H1 (cell line): ENCODE measurements at regions not wholly inside any gene's neighbourhood (a gene's known extent, or its start where the extent isn't known, plus 50 kb on each side); places are given as distances from the start of the nearest gene placed in this dataset.

Experiments used
- CTCF ChIA-PET: fragments of 300-600 bp; sonication (Branson Sonifier 250); formaldehyde crosslinking; loops from one replicate; lab custom pipeline; 2021; ENCODE audit not compliant: partially characterized antibody; lab: Charles Lee
- POLR2A ChIA-PET: fragments of 300-600 bp; sonication (Branson Sonifier 250); formaldehyde crosslinking; loops from one replicate; lab custom pipeline; 2021; ENCODE audit warnings: inconsistent platforms; ENCODE audit not compliant: partially characterized antibody; lab: Charles Lee
- DNase-seq, 2 experiments: peaks; one replicate each; pipeline versions ENCODE4 v3.0.0 to v3.0.0-alpha.2; 2010 to 2022; ENCODE audit warnings: low spot score in 2 of 2, low read depth in 1 of 2, mixed read lengths in 1 of 2
- FAIRE-seq: peaks from 2 replicates; lab custom pipeline; 2011; peaks lifted over from hg19 to GRCh38; lab: Jason Lieb, UNC
- H2AFZ ChIP-seq: 2 replicates; pipeline ENCODE4 v1.8.1; 2012; ENCODE audit warnings: low read length, inconsistent platforms
- H2AK5ac ChIP-seq: 2 replicates; pipeline ENCODE4 v1.6.1; 2013; ENCODE audit warnings: low read depth, low read length
- H2BK120ac ChIP-seq: replicated peaks from 2 replicates; pipeline ENCODE3; 2013; ENCODE audit warnings: low read depth, low read length, inconsistent platforms
- H2BK12ac ChIP-seq: 2 replicates; pipeline ENCODE4 v1.6.1; 2013; ENCODE audit warnings: low read depth, low read length
- H2BK15ac ChIP-seq: 2 replicates; pipeline ENCODE4 v1.6.1; 2013; ENCODE audit warnings: low read length
- H2BK20ac ChIP-seq: 2 replicates; pipeline ENCODE4 v1.6.1; 2013; ENCODE audit warnings: low read length
- H2BK5ac ChIP-seq: 2 replicates; pipeline ENCODE4 v1.6.1; 2013; ENCODE audit warnings: low read depth, low read length
- H3K14ac ChIP-seq: 2 replicates; pipeline ENCODE4 v1.6.1; 2013; ENCODE audit warnings: inconsistent platforms; ENCODE audit not compliant: insufficient read length
- H3K18ac ChIP-seq: 2 replicates; pipeline ENCODE4 v1.6.1; 2013; ENCODE audit warnings: low read length; ENCODE audit errors: extremely low read depth
- H3K23ac ChIP-seq: 2 replicates; pipeline ENCODE4 v1.6.1; 2013; ENCODE audit warnings: inconsistent platforms; ENCODE audit not compliant: insufficient read length
- H3K23me2 ChIP-seq: 2 replicates; pipeline ENCODE4 v1.6.1; 2013; ENCODE audit warnings: low read depth, low read length
- H3K27ac ChIP-seq: 2 replicates; pipeline ENCODE4 v1.6.1; 2011; ENCODE audit warnings: low read depth, low read length, inconsistent platforms
- H3K27me3 ChIP-seq, 4 experiments: replicated peaks in 1 of 4; 1 replicate in 1 of 4; 2 replicates in 3 of 4; pipeline versions ENCODE4 v1.6.1 to v1.8.1; 2011 to 2013; ENCODE audit warnings: low read length in 3 of 4, mild to moderate bottlenecking in 3 of 4, inconsistent platforms in 2 of 4, mixed read lengths in 2 of 4, moderate library complexity in 1 of 4; ENCODE audit not compliant: control insufficient read depth in 3 of 4, insufficient read depth in 3 of 4; ENCODE audit errors: extremely low read depth in 1 of 4
- H3K36me3 ChIP-seq, 4 experiments: 2 replicates each; pipeline versions ENCODE4 v1.6.1 to v1.8.1; 2011 to 2013; ENCODE audit warnings: mild to moderate bottlenecking in 4 of 4, low read length in 3 of 4, moderate library complexity in 2 of 4, control low read depth in 1 of 4, inconsistent platforms in 1 of 4; ENCODE audit not compliant: insufficient read depth in 4 of 4, control insufficient read depth in 2 of 4
- H3K4ac ChIP-seq: replicated peaks from 2 replicates; pipeline ENCODE3; 2013; ENCODE audit warnings: low read length, low read depth, mixed read lengths, inconsistent platforms; ENCODE audit not compliant: insufficient read length
- H3K4me1 ChIP-seq, 4 experiments: replicated peaks in 1 of 4; 1 replicate in 1 of 4; 2 replicates in 3 of 4; pipeline versions ENCODE4 v1.6.1 to v1.8.1; 2011 to 2013; ENCODE audit warnings: low read length in 3 of 4, inconsistent platforms in 2 of 4, mixed read lengths in 1 of 4; ENCODE audit not compliant: insufficient read depth in 4 of 4, control insufficient read depth in 3 of 4
- H3K4me2 ChIP-seq, 2 experiments: 2 replicates each; pipeline versions ENCODE4 v1.6.1 to v1.8.1; 2011 to 2013; ENCODE audit warnings: low read depth in 2 of 2, low read length in 2 of 2, control low read depth in 1 of 2, inconsistent platforms in 1 of 2, mild to moderate bottlenecking in 1 of 2; ENCODE audit not compliant: insufficient read depth in 1 of 2
- H3K4me3 ChIP-seq, 4 experiments: fragments of 200-600, 300-600 bp in 1 of 4; sonication (generic), shearing (Covaris generic), sonication (Bioruptor Twin) in 1 of 4; 2 replicates each; pipeline versions ENCODE4 v1.5.1 to v1.8.1; 2011 to 2016; ENCODE audit warnings: low read length in 4 of 4, low read depth in 3 of 4, control low read depth in 2 of 4, inconsistent platforms in 2 of 4, mild to moderate bottlenecking in 2 of 4, mixed read lengths in 1 of 4, moderate library complexity in 1 of 4; ENCODE audit not compliant: insufficient read depth in 2 of 4; ENCODE audit errors: extremely low read depth in 1 of 4
- H3K56ac ChIP-seq: replicated peaks from 2 replicates; pipeline ENCODE3; 2013; ENCODE audit warnings: low read depth, mild to moderate bottlenecking, mixed read lengths, low read length, inconsistent platforms; ENCODE audit not compliant: insufficient read length
- H3K79me1 ChIP-seq: 2 replicates; pipeline ENCODE4 v1.6.1; 2013; ENCODE audit warnings: low read depth, low read length, control low read depth
- H3K79me2 ChIP-seq, 2 experiments: 2 replicates each; pipeline versions ENCODE4 v1.6.1 to v1.8.1; 2012 to 2013; ENCODE audit warnings: low read length in 2 of 2, mild to moderate bottlenecking in 2 of 2, inconsistent platforms in 1 of 2; ENCODE audit not compliant: insufficient read depth in 2 of 2, control insufficient read depth in 1 of 2
- H3K9ac ChIP-seq, 4 experiments: replicated peaks in 1 of 4; 1 replicate in 1 of 4; 2 replicates in 3 of 4; pipeline versions ENCODE4 v1.6.1 to v1.8.1; 2011 to 2013; ENCODE audit warnings: low read depth in 3 of 4, low read length in 3 of 4, control low read depth in 2 of 4, mild to moderate bottlenecking in 2 of 4, moderate library complexity in 2 of 4, inconsistent platforms in 1 of 4; ENCODE audit errors: extremely low read depth in 1 of 4
- H3K9me3 ChIP-seq, 2 experiments: 2 replicates each; pipeline versions ENCODE4 v1.6.1 to v1.8.1; 2012 to 2013; ENCODE audit warnings: mild to moderate bottlenecking in 2 of 2, moderate library complexity in 2 of 2, control low read depth in 1 of 2, inconsistent platforms in 1 of 2, low read depth in 1 of 2, low read length in 1 of 2, mixed read lengths in 1 of 2; ENCODE audit not compliant: insufficient read depth in 2 of 2
- H4K20me1 ChIP-seq, 2 experiments: replicated peaks in 1 of 2; 2 replicates each; pipeline versions ENCODE3 to v1.8.1; 2011 to 2013; ENCODE audit warnings: inconsistent platforms in 2 of 2, low read length in 2 of 2, mild to moderate bottlenecking in 1 of 2; ENCODE audit not compliant: insufficient read depth in 2 of 2, control insufficient read depth in 1 of 2
- H4K5ac ChIP-seq: 2 replicates; pipeline ENCODE4 v1.6.1; 2013; ENCODE audit warnings: low read length, low read depth, mixed read lengths, inconsistent platforms; ENCODE audit not compliant: insufficient read length
- H4K8ac ChIP-seq: 2 replicates; pipeline ENCODE4 v1.8.0; 2013; ENCODE audit warnings: mild to moderate bottlenecking, moderate library complexity, low read length, inconsistent platforms; ENCODE audit not compliant: insufficient read depth; ENCODE audit errors: extremely low read depth
- H4K91ac ChIP-seq: replicated peaks from 2 replicates; pipeline ENCODE3; 2013; ENCODE audit warnings: low read length, mixed read lengths, inconsistent platforms; ENCODE audit not compliant: insufficient read length
- CEBPB ChIP-seq: IDR thresholded peaks from 2 replicates; pipeline ENCODE4 v1.6.1; 2012; ENCODE audit warnings: low read depth, low read length
- CREB1 ChIP-seq: IDR thresholded peaks from 2 replicates; pipeline ENCODE4 v1.6.1; 2012; ENCODE audit warnings: inconsistent platforms
- EP300 ChIP-seq, 2 experiments: IDR thresholded peaks; 1 replicate in 1 of 2; 2 replicates in 1 of 2; pipeline ENCODE4 v1.6.1; 2011 to 2012; ENCODE audit warnings: low read depth in 2 of 2, low read length in 2 of 2, mild to moderate bottlenecking in 2 of 2, borderline replicate concordance in 1 of 2, inconsistent platforms in 1 of 2, moderate library complexity in 1 of 2
- HDAC2 ChIP-seq, 2 experiments: fragments of 300-600 bp in 1 of 2; sonication (generic) in 1 of 2; IDR thresholded peaks; 2 replicates each; pipeline ENCODE4 v1.6.1; 2011 to 2012; ENCODE audit warnings: low read depth in 2 of 2, low read length in 2 of 2, mild to moderate bottlenecking in 2 of 2, moderate library complexity in 2 of 2, borderline replicate concordance in 1 of 2, inconsistent platforms in 1 of 2
- KDM4A ChIP-seq: IDR thresholded peaks from one replicate; pipeline ENCODE4 v1.7.1; 2012; ENCODE audit warnings: low read depth, mild to moderate bottlenecking, moderate library complexity, low read length, inconsistent platforms; ENCODE audit not compliant: severe bottlenecking
- MAFK ChIP-seq: IDR thresholded peaks from 2 replicates; pipeline ENCODE4 v1.6.1; 2012; ENCODE audit warnings: low read depth, mild to moderate bottlenecking, improper control_type of control experiment, low read length
- POLR2AphosphoS5 ChIP-seq: IDR thresholded peaks from 2 replicates; pipeline ENCODE4 v1.6.1; 2011; ENCODE audit warnings: low read depth, low read length
- RAD21 ChIP-seq, 2 experiments: IDR thresholded peaks in 1 of 2; conservative IDR thresholded peaks in 1 of 2; 2 replicates each; pipeline ENCODE4 v1.6.1; 2011; ENCODE audit warnings: low read depth in 2 of 2, low read length in 2 of 2, improper control_type of control experiment in 1 of 2, inconsistent platforms in 1 of 2, mild to moderate bottlenecking in 1 of 2, moderate library complexity in 1 of 2
- SAP30 ChIP-seq: fragments of 300-600 bp; sonication (generic); IDR thresholded peaks from 2 replicates; pipeline ENCODE4 v1.7.1; 2012; ENCODE audit warnings: low read length, moderate library complexity, mild to moderate bottlenecking, inconsistent platforms; ENCODE audit not compliant: insufficient read depth, insufficient replicate concordance
- SP4 ChIP-seq: IDR thresholded peaks from 2 replicates; pipeline ENCODE4 v1.6.1; 2012; ENCODE audit warnings: low read length, inconsistent platforms
- TAF1 ChIP-seq: IDR thresholded peaks from 2 replicates; pipeline ENCODE4 v1.6.1; 2011; ENCODE audit warnings: mild to moderate bottlenecking, low read depth, low read length
- TEAD4 ChIP-seq: IDR thresholded peaks from 2 replicates; pipeline ENCODE4 v1.6.1; 2012; ENCODE audit warnings: low read depth, low read length, inconsistent platforms, mixed read lengths
- USF2 ChIP-seq: IDR thresholded peaks from 2 replicates; pipeline ENCODE4 v1.6.1; 2011; ENCODE audit warnings: low read length, improper control_type of control experiment
- WGBS, 2 experiments: shearing (Covaris generic) in 1 of 2; methylation state at CpG; one replicate each; pipeline versions ENCODE4 v1.1.6 to v1.1.7; 2013 to 2015; ENCODE audit warnings: low lambda C conversion rate in 2 of 2, mixed read lengths in 2 of 2, inconsistent platforms in 1 of 2, low coverage in 1 of 2, missing lambda C conversion rate in 1 of 2; ENCODE audit not compliant: insufficient replicate concordance in 2 of 2, insufficient coverage in 1 of 2, insufficient read length in 1 of 2; ENCODE audit errors: extremely low coverage in 1 of 2, missing lambda C conversion rate in 1 of 2; 5-methylcytosine and 5-hydroxymethylcytosine counted together

DNA sequence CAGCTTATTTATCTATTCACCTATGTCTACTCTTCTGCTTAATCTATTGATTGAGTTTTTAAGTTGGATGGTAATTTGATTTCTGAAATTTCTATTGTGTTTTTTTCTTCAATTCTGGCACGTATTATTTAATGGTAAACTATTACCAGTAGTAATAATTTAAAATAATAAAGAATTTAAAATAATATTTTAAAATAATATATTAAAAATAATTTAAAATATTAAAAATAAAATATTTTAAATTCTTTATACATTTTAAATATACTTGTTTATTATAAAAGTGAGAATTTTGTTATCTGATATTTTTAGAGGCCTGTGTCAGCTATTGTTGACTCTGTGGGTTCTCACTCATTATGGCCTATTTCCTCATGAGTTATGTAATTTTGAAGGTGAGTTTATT lies 100.7 kb upstream of the SPATA16 start:
- Histone ChIP-seq H3K36me3 (no peaks in the 10 kb centered on the region), H3K9me3 (no peaks in the 10 kb centered on the region), H3K79me1 (no peaks in the 10 kb centered on the region), H3K79me2 (no peaks in the 10 kb centered on the region), H2AK5ac (no peak overlapping the region), H2BK5ac (no peak overlapping the region), H3K4me2 (no peak overlapping the region), H3K14ac (no peak overlapping the region), H3K27me3 (no peaks in the 10 kb centered on the region; a peak in 1 of 7 replicates), H4K8ac (no peak overlapping the region), H3K56ac (no peak overlapping the region), H3K4ac (no peak overlapping the region), H2BK120ac (no peak overlapping the region), H3K23me2 (no peaks in the 10 kb centered on the region), H3K27ac (no peak overlapping the region), H3K23ac (no peak overlapping the region), H3K4me1 (0 out of 7 replicates have a peak, but pooled peaks cover 0 to 2% (median 0%) of the 10 kb centered on the region in 4 experiments), H4K5ac (no peak overlapping the region), H4K91ac (no peak overlapping the region), H2BK12ac (no peak overlapping the region), H2BK20ac (no peak overlapping the region), H4K20me1 (no peaks in the 10 kb centered on the region), H3K9ac (no peak overlapping the region), H2AFZ (no peak overlapping the region), H2BK15ac (no peak overlapping the region), H3K4me3 (no peak overlapping the region), H3K18ac (no peak overlapping the region)
- DNase-seq = no peak
- FAIRE-seq = no peak
- POLR2A ChIA-PET = no interaction called here
- CTCF ChIA-PET = no interaction called here
- WGBS, 2 experiments = 85% methylated on average over 1 of the region's 1 CpG; no CpG with 5 or more reads in 1 of the 2 experiments
- TF ChIP-seq HDAC2 (IDR thresholded peaks at IDR 0.05; ENCODE audit: borderline replicate concordance in 1 of 2, low read depth in 2 of 2, low read length in 2 of 2) (no peak), CREB1 (no peak), SAP30 (no peak), EP300 (IDR thresholded peaks at IDR 0.05; ENCODE audit: borderline replicate concordance in 1 of 2, low read depth in 2 of 2, low read length in 2 of 2) (no peak), TAF1 (no peak), USF2 (no peak), RAD21 (IDR thresholded peaks at IDR 0.05 in 1 of 2, conservative IDR thresholded peaks at IDR 0.05 in 1 of 2; ENCODE audit: low read depth in 2 of 2, low read length in 2 of 2) (no peak), CEBPB (no peak), TEAD4 (no peak), POLR2AphosphoS5 (no peak), KDM4A (no peak), MAFK (no peak), SP4 (no peak)
